Stimulated activated CD4-positive, alpha-beta T cell treated with anti-CD3 and anti-CD28 coated beads, Interleukin-12 subunit alpha, Interleukin-12 subunit beta, amount 100 ng/mL, for 4 hours (primary cell): ENCODE measurements at regions not wholly inside any gene's neighbourhood (a gene's known extent, or its start where the extent isn't known, plus 50 kb on each side); places are given as distances from the start of the nearest gene placed in this dataset.
"Not testable (repeated sequence)": the region's sequence is repeated elsewhere in the genome, so short reads cannot be mapped to it uniquely, and the experiment has no call there.

Experiments used
- DNase-seq: peaks from one replicate; pipeline ENCODE4 v3.0.0-alpha.2; 2020

DNA sequence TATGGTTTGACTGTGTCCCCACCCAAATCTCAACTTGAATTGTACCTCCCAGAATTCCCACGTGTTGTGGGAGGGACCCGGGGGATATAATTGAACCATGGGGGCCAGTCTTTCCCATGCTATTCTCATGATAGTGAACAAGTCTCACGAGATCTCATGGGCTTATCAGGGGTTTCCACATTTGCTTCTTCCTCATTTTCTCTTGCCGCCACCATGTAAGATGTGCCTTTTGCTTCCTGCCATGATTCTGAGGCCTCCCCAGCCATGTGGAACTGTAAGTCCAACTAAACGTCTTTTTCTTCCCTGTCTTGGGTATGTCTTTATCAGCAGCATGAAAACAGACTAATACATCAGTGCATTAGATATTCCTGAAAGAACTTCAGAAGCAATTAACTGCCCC, 177.7 kb upstream of the PRSS58 start:
- not testable (repeated sequence) for DNase-seq

DNA sequence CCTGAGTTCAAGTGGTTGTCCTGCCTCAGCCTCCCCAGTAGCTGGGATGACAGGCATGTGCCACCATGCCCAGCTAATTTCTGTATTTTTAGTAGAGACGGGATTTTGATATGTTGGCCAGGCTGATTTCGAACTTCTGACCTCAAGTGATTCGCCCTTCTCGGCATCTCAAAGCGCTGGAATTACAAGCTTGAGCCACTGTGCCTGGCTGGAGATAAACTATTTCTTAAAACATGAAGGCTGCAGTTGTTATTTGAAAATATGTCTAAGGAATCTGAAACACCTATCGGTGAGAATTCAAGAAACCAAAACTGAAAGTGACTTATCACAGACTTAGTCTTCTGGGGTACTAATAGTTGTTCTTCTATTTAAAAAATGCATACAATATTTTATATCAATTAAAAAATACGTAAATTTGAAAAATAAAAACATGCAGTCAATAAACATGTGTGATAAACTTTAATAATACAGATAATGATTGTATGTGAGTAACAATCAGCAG, 176.9 kb upstream of the PRSS58 start:
- DNase-seq: no peak

DNA sequence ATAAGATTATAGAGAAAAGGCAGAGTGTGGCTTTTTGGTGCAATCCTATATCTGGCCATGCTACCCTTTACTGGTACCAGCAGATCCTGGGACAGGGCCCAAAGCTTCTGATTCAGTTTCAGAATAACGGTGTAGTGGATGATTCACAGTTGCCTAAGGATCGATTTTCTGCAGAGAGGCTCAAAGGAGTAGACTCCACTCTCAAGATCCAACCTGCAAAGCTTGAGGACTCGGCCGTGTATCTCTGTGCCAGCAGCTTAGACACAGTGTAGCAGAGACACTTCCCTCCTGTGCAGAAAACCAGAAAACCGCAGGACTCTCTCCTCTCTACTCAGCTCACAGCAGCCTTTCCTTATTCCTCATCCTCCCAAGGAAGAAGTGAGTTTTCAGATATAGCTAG, 176.3 kb upstream of the PRSS58 start:
- not testable (repeated sequence) for DNase-seq

DNA sequence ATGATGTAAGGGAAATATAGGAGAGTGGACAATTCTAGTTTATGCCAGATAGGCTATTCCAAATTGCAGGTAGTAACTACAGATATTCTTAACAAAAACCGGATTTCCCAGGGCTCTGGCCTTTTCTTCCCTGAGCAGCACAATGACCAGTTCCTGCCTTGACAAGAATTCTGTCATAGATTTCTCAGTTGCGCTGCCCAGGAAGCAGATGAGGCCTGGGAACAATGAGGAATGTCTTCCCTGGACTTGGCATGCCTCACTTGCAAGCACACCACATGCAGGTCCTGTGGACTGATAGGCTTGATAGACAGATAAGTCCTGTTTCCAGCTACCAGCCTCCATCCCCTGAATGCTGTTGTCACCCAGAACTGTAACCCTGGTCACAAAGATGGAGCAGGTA, 174.5 kb upstream of the PRSS58 start:
- DNase-seq: no peak

DNA sequence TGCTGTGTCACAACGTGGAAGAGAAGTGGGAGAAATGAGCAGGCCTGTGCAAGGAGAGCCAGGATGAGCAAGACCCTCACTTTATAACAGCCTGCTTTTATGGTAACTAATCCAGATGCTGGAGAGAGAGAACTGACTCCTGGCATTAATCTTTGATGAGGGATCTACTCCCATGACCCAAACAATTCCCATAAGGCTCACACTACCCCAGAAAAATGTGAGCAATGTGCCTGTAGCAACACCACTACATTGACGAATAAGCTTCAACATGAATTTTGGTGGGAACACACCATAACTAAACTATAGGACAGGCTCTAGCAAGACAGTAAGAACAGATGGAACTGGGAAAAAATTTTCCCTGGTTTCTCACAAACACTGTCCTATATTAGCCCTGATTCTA, 173.6 kb upstream of the PRSS58 start:
- DNase-seq: no peak

DNA sequence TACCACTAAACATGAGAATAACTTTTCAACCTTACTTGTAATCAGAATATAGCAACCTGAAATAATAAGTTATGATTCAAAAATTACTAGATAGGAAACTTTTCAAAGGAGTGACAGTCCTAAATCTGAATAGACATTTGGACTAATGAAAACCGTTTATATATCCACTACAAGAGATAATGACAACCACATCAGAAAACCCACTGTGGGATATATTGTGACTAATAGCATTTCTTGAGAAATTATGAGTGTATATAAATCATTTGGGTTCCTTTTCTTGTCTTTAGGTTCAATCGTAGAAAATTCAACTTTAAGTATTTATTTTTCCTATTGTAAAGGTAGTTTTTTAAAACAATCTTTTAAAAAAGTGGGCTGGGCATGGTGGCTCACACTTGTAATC, 170.2 kb upstream of the PRSS58 start:
- DNase-seq: no peak

DNA sequence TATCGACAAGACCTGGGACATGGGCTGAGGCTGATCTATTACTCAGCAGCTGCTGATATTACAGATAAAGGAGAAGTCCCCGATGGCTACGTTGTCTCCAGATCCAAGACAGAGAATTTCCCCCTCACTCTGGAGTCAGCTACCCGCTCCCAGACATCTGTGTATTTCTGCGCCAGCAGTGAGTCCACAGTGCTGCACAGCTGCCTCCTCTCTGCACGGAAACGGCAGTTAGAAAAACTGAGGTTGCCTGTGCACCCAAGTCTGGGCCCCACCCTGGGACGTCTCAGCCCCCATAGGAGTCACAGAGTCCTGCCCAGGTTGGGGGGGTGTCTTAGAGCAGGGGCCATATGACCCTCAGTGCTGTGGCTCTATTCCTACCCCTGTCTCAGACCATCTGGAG, 167.4 kb upstream of the PRSS58 start:
- no peak for DNase-seq

DNA sequence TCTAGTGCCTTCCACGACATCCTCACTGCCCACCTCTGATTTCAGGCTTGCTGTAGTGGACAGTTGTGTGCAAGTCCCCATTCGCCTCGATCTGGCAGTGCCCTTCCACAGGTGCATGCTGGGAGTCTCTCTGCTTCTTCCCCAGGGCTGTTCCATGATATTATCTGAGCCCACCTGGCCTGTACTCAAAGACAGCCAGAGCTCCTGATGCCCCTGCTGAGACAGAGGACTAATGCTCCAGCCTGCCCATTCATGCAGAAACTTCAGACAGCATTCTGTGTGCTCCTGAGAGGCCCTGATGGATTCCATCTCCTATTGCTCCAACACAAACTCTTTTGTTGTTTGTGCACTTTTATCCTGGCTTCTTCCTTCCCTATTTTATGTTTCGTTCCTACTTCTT, 164.8 kb upstream of the PRSS58 start:
- no peak for DNase-seq

DNA sequence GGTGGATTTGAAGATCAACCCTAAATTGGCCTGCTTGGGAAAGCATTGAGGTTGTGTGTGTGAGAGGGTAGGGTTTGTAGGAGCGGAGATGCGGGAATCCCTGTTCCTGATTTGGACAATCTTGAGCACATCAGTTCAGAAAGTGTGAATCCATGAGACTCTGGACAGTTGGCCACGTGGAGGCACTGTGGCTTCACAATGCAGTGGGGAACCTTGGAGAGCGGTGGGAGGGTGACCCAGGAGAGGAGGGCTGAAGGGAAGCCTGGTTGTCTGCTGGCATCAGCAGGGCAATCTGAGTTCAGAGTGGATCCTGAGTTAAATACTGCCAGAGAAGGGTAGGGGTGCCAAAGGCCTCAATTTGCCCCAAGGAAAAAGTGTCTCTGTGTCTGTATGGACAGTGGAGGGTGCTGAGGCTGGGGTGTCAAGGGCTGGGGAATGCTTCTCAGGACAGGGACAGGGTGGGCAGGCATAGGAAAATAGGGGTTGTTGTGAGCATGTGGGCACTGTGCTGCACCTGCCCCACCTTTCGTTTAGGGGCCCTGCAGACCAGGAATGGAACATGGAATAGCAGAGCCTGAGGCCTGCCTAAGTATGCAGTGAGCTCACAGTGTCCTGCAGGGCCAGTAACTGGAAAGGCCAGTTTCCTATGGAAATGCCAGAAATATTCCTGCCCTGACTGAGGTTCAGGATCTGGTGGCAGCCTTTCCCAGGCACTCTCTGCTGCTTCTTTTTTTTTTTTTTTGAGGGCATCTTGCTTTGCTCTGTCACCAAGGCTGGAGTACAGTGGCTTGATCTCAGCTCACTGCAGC, 162.9 kb upstream of the PRSS58 start:
- no peak for DNase-seq

DNA sequence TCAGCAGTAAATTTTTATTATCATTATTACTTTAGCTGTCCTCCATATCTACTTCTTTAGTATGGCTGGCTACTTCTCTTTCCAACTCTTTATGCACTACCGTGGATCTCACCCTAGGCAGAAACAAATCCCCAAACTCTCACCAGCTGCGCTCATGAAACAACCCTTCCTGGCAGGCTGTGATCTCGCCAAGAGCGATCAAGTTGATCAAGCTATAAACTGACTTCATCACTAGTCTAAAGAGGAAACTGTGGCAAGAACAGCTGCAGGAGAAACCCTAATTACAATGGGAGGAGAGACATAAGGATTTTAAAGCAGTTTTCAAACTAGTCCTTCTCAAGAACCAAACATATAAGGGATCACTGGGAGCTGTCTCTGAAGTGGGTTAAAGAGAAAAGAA, 160.5 kb upstream of the PRSS58 start:
- no peak for DNase-seq

DNA sequence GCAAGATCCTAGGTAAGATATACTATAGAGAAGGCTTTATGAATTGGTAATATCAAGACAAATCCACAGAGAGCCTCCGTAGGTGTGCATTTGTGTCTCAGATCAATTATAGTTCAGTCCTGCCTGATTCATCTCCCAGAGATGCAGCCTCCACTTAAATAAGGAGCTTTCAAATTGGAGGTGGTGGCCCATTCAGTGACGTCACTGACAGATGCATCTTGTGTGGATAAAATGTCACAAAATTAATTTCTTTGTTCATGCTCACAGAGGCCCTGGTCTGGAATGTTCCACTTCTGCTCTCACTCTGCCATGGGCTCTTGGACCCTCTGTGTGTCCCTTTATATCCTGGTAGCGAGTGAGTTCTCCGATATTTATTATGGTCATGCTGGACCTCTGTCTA, 157.1 kb upstream of the PRSS58 start:
- DNase-seq: no peak

DNA sequence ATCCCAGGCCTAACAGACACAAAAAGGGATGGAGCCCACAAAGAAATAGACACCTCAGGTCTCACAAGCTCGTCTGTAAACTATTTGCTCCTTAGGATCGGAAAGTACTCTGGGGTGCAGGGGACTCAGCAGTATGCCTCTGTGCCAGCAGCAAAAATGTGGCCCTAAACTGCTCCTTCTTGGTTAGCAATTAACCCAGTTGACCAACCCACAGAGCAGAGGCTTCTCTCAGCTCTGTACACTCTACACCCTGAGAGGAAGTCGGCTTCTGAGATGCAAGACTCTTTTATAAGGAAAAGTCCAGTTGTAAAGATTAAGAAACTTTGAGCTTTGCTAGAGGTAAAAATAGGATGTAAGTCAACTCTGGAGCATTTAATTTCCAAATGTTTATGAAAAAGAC, 156.3 kb upstream of the PRSS58 start:
- DNase-seq: no peak

DNA sequence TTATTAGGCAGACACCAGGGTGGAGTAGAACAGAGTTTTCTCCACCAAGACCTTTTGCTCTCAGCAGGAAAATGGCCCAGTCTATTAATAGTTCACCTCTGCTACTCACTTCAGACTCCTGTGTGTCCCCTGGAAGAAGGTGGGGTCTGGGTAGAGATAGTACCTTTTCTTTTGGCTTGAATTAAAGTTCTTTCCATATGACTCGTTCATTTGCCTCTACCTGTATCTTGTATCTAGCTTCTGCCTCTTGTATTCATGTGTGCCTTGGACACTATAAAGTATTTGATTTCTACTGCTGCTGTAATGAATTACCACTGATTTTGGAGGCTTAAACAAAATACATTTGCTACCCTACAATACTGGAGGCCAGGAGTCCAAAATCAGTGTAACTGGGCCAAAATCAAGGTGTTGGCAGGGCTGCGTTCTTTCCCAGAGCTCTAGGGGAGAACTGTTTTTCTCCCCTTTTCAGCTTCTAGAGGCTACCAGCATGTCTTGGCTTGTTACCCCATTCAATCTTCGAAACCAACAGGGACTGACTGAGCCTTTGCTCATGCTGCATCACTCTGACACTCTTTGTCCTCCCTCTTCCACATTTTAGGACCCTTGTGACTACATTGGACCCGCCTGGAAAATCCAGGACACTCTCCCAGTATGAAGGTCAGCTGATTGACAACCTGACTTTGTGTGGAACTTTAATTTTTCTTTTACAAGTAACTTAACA, 155.6 kb upstream of the PRSS58 start:
- no peak for DNase-seq

DNA sequence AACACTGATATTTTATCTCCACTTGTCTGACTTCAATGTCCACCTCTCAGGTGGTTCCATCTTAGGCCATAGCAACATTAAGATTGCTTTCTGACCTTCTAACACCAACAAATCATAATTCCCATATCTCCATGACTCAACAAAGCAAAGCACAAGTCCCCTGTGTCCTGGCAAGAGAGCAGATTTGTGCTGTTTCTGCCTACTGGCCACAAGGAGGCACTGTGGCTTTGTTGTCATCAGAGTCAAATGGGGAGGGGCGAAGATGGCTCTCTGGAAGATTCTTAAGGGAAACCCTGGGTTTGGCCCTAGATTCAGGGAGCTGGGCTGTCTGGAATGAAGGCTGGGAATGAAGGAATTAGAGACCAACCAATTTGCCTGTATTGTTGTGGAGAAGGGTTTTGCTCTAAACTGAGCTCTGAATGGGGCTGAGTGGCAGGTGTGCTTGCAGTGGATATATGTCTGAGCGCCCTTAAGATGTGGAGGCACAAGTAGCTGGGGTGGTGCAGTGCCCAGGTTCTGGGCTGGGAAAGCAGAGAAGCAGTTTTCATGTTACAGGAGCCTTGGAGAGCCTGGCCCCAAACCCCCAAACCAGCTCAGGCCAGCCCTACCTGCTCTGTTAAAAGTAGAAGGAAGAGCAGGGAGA, 154.8 kb upstream of the PRSS58 start:
- DNase-seq: peak; percentile 14

DNA sequence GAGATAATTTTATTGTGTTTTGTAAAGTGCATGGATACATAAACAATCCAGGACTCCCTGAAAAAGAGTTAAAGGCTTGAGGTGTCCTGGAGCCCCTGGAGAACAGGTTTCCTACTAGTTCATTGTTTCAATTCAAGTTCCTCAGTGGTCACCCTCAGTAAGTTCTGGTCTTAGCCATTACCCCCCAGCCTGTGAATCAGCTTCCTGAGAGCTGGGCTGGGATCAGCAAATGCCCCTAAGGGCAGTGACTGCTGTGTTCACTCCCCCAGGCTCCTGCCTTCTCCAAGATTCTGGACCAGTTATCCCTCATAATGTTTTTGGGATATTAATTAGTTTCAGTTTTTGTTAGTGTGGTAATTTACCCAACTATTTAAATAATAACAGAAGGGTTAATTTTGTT, 151.6 kb upstream of the PRSS58 start:
- no peak for DNase-seq

DNA sequence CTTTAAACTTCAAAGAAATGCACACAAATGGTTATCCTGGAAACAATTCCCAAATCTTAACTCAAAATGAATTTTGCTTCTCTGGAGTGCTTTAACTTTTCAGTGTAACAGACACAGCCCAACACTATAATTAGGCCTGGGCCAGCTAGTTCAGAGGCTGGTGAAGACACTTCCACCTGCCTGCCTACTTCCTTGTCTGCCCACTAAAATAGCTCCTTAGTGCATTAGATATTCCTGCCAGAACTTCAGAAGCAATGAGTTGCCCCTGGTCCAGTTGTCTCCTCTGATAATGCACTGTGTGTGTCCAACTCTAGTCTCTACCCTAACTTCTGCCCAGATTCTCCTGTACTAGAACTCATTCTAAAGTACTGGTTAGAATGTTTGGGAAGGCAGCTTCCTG, 150.9 kb upstream of the PRSS58 start:
- DNase-seq: no peak

DNA sequence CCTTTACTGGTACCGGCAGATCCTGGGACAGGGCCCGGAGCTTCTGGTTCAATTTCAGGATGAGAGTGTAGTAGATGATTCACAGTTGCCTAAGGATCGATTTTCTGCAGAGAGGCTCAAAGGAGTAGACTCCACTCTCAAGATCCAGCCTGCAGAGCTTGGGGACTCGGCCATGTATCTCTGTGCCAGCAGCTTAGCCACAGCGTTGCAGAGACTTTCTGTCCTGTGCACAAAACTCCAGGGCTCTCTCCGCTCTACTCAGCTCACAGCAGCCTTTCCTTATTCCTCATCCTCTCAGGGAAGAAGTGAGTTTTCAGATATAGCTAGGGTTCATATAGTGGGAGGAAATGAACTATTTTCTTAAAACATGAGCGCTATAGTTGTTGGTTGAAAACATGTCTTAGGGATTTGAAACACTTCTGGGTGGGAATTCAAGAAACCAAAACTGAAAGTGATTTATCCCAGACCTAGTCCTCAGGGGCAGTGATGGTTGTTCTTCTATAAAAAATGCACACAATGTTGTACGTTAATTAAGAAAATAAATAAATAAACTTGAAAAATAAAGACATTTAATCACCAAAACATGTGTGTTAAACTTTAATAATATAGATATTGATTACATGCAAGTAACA, 150.2 kb upstream of the PRSS58 start:
- DNase-seq: no peak

DNA sequence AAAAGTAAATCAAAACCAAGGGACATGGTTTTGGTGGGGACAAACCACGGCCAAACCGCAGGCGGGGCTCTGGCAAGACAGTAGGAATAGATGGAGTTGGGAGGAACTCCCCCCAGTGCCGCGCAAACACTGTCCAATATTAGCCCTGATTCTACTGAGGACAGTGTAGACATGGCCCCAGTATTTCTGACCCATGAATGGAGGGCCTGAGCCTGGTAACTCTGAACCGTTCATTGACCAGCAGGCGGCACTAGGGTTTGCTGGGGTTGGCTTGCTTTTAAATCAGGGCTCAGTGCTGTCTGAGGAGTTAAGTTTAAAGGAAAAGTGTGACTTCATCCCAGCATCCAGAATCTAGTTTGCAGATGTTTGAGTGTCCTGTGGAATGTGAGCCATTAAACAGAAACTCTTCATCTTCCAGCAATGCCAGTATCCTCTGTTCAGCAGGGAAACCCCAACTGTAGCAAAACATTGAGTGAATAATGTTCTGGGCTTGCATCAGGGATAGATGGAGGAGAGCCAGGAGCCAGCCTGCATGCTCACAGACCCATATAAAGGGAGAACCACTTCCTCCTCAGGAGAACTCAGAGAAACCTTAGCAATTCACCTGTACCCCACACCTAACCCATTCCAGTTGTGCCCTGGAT, 147.4 kb upstream of the PRSS58 start:
- no peak for DNase-seq

DNA sequence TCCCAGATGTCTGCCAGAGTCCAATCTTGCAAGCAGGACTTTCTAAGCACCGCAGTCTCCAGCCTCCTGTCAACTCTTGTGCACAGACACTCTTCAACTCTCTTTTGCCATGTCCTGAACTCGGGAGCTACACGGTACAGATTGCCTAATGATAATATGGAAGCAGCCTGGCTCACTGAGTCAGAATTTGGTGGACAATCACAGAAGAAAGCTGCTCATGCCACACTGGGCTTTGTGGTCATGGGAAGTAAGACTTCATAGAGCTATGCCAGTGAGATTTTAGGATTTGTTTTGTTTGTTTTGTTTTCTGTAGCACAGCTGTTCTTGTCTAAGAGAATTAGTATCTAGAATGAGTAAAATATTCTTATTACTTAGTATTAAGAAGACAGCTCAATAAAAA, 144.1 kb upstream of the PRSS58 start:
- no peak for DNase-seq

DNA sequence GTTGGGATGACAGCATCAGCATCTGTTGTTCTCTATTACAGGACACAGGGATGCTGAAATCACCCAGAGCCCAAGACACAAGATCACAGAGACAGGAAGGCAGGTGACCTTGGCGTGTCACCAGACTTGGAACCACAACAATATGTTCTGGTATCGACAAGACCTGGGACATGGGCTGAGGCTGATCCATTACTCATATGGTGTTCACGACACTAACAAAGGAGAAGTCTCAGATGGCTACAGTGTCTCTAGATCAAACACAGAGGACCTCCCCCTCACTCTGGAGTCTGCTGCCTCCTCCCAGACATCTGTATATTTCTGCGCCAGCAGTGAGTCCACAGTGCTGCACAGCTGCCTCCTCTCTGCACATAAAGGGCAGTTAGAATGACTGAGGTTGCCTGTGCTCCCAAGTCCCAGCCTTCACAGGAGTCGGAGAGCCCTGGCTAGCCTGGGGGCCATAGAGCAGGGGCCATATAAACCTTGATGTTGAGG, 142.2 kb upstream of the PRSS58 start:
- DNase-seq: no peak

DNA sequence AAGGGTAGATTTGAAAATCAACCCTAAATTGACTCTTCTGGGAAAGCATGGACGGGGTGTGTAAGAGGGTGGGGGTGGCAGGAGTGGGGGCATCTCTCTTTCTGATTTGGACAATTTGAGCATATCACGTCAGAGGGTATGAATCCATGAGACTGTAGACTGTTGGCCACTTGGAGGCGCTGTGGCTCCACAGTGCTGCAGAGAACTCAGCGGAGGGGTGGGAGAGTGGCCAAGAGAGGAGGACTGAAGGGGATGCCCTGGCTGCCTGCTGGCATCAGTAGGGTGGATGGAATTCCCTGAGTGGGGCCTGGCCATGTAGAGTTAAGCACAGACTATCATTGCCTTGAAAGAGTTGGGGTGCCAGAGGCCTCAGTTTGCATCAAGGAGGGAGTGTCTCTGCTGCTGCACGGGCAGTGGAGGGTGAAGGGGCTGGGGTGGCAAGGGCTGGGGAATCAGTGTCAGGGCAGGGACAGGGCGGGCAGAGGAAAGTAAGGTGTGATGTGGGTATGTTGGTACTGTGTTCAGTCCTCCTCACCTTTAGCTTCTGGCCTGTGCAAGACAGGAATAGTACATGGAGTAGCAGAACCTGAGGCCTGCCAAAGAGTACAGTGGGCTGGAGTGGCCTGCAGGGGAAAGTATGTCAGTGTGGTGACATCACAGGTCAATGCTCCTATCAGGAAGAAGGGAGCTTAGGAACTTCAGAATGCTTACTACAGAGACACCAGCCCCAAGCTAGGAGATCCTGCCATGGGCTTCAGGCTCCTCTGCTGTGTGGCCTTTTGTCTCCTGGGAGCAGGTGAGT, 133.5 kb upstream of the PRSS58 start:
- peak; percentile 38 for DNase-seq

DNA sequence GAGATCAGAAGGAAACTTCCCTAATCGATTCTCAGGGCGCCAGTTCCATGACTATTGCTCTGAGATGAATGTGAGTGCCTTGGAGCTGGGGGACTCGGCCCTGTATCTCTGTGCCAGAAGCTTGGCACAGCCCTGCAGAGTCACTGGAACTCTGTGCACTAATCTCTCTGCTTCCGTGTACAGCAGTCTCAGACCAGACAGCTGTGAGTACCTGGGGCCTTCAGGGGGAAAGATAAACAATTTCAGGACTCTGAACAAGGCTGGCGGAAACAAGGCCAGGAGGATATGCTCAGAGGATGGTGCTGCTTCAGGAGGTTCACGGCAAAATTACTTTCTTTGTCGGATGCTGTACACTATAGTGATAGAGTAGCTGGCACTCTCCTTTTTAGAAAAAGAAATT, 131.7 kb upstream of the PRSS58 start:
- no peak for DNase-seq
